ENCODE measurements at regions not wholly inside any gene's neighbourhood (a gene's known extent, or its start where the extent isn't known, plus 50 kb on each side); places are given as distances from the start of the nearest gene placed in this dataset.
"Not testable (repeated sequence)": the region's sequence is repeated elsewhere in the genome, so short reads cannot be mapped to it uniquely, and the experiment has no call there.

DNA sequence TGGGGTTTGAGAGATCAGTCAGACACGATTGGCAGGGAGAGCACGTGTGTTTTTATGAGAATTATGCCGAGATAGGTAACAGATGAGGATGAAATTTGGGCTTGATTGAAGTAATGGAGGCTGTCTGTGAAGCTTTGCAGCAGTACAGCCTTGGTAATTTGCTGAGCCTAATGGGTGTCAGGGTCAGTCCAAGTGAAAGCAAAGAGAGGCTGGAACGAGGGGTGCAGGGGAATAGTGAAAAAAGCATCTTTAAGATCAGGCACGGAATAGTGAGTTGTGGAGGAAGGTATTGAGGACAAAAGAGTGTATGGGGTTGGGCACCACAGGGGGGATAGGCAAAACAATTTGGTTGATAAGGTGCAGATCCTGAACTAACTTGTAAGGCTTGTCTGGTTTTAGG, 116.4 kb downstream of the TLR5 start:
- TF ChIP-seq, protein P1, sequence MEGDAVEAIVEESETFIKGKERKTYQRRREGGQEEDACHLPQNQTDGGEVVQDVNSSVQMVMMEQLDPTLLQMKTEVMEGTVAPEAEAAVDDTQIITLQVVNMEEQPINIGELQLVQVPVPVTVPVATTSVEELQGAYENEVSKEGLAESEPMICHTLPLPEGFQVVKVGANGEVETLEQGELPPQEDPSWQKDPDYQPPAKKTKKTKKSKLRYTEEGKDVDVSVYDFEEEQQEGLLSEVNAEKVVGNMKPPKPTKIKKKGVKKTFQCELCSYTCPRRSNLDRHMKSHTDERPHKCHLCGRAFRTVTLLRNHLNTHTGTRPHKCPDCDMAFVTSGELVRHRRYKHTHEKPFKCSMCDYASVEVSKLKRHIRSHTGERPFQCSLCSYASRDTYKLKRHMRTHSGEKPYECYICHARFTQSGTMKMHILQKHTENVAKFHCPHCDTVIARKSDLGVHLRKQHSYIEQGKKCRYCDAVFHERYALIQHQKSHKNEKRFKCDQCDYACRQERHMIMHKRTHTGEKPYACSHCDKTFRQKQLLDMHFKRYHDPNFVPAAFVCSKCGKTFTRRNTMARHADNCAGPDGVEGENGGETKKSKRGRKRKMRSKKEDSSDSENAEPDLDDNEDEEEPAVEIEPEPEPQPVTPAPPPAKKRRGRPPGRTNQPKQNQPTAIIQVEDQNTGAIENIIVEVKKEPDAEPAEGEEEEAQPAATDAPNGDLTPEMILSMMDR (IDR thresholded peaks at IDR 0.05), result not testable (repeated sequence)
- TF ChIP-seq POLR2A (IDR thresholded peaks at IDR 0.05), result not testable (repeated sequence)

All from right lobe of liver (tissue), 4 donors.